Hepatocyte (in vitro differentiated cells): ENCODE measurements at regions not wholly inside any gene's neighbourhood (a gene's known extent, or its start where the extent isn't known, plus 50 kb on each side); places are given as distances from the start of the nearest gene placed in this dataset.

Experiments
- EZH2 ChIP-seq: fragments of 200-600 bp; sonication (generic); IDR thresholded peaks from 2 replicates; pipeline ENCODE4 v1.6.1; 2016; ENCODE audit warnings: antibody characterized with exemption, mild to moderate bottlenecking, borderline replicate concordance
- EZH2phosphoT487 ChIP-seq: fragments of 200-600 bp; sonication (generic); IDR thresholded peaks from one replicate; pipeline ENCODE4 v1.6.1; 2018; ENCODE audit warnings: antibody characterized with exemption, mild to moderate bottlenecking, low read depth, moderate library complexity; ENCODE audit not compliant: unreplicated experiment, severe bottlenecking
- TF ChIP-seq, protein P1 (sequence below): fragments of 200-600 bp; sonication (generic); IDR thresholded peaks from 2 replicates; pipeline ENCODE4 v1.5.1; 2016; ENCODE audit warnings: antibody characterized with exemption, mild to moderate bottlenecking; ENCODE audit not compliant: poor library complexity

DNA sequence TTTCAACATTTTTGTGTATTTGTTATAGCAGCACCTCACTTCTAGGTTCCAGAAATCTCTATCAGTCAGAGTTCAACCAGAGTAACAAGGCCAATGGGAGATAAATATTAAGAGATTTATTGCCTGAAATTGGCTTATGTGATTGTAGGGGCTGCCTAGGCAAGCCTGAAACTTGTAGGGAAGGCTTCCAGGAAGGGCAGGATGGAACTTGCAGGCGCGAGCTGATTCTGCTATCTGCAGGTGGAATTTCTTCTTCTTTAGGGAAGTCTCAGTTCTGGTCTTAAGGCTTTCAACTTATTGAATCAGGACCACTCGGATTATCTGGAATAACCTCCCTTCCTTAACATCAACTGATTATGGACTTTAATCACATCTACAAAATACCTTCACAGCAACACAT lies 199.5 kb upstream of the NLRP1 start:
- TF ChIP-seq, protein P1, sequence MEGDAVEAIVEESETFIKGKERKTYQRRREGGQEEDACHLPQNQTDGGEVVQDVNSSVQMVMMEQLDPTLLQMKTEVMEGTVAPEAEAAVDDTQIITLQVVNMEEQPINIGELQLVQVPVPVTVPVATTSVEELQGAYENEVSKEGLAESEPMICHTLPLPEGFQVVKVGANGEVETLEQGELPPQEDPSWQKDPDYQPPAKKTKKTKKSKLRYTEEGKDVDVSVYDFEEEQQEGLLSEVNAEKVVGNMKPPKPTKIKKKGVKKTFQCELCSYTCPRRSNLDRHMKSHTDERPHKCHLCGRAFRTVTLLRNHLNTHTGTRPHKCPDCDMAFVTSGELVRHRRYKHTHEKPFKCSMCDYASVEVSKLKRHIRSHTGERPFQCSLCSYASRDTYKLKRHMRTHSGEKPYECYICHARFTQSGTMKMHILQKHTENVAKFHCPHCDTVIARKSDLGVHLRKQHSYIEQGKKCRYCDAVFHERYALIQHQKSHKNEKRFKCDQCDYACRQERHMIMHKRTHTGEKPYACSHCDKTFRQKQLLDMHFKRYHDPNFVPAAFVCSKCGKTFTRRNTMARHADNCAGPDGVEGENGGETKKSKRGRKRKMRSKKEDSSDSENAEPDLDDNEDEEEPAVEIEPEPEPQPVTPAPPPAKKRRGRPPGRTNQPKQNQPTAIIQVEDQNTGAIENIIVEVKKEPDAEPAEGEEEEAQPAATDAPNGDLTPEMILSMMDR = no peak
- no peak for TF ChIP-seq EZH2
- no peak for TF ChIP-seq EZH2phosphoT487
